Putamen (tissue), 1 donor: ENCODE measurements at regions not wholly inside any gene's neighbourhood (a gene's known extent, or its start where the extent isn't known, plus 50 kb on each side); places are given as distances from the start of the nearest gene placed in this dataset.
"Not testable (repeated sequence)": the region's sequence is repeated elsewhere in the genome, so short reads cannot be mapped to it uniquely, and the experiment has no call there.

Source experiments
- DNase-seq: peaks from one replicate; pipeline ENCODE4 v3.0.0-alpha.2; 2016; ENCODE audit warnings: low spot score

GRCh38 chr20:53743607-53744260 is 150.1 kb upstream of the ZNF217 start:
- DNase-seq = no peak

GRCh38 chr20:53742685-53743081 is 149.0 kb upstream of the ZNF217 start:
- DNase-seq = no peak

GRCh38 chr20:53741726-53742028 is 148.0 kb upstream of the ZNF217 start:
- no peak for DNase-seq

- no peak for DNase-seq
Measured at GRCh38 chr20:53739799-53740785, 146.5 kb upstream of the ZNF217 start.

DNA sequence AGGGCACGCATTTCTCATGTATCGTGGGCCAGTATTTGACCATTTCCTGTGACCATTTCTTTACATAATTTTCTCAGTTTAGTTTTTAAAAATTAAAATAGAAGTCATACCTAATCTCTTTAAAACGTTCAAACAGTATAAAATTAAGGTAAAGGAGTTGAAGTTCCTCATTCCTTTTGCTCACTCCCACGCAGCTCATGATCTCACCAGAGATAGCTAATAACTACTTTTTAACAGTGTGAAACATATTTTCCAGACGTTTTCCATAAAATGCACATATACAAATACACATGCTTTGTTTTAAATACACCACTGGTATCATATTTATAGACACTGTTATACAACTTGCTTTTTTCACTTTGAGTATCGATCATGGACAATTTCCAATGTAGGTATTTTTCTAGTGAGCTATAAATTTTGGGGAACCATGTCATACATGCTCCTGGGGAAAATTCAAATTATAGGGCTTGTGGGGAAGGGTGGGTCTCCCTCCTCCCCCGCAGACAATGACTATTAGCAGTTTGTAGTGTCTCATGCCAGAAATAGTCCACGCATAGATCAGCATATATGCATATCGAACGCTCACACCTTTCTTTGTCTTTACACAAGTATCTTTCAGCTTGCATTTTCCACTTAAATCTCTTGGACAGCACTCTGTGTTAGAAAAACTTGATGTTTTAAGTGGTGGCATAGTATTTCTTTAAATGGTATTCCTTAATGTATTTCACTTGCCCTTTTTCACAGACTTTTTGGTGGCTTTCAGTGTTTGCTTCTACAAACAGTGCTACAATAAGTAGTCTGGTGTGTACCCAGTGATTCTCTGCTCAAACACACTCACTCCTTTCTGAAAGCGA is 145.5 kb upstream of the ZNF217 start:
- no peak for DNase-seq

DNA sequence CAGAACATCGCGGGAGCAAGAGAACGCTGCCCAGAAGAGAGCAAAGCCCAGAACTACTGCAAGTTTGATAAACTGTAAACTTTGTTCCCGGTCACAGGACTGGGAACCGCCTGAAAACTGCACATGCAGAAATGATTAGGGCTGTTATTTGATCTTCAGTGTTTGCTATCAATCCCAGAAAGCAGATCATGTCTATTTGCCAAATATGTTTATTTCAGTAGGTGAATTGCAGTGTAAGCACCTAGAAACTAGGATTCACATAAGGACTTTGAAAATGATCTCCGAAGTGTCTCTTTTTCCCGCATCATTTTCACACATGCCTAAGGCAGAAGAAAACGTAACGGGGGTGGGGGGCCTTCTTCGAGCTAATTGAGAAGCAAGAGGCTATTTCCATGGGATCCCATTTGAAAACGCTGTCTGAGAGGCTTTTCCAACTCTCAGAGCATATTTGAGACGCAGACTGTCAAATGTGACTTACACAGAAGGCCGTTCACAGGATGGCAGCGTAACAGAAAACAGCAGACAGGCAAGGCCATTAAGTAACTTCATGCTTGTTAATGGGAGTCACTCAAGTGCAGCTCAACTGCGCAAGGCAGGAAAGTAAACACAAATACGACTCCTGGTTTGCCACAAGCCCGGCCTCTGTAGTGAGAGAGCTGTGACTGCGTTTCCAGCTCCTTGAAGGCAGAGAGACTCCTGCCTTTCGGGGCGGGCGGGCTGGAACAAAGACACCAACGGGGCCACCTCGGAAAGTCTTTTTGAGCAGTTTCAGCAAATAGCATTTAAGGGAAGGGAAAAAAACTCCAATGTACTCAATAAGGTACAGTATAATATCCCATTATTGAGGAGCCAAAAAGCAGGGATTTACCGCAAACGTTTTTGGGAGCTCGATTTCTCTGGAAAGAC is 144.7 kb upstream of the ZNF217 start:
- DNase-seq = peak; percentile 41

DNA sequence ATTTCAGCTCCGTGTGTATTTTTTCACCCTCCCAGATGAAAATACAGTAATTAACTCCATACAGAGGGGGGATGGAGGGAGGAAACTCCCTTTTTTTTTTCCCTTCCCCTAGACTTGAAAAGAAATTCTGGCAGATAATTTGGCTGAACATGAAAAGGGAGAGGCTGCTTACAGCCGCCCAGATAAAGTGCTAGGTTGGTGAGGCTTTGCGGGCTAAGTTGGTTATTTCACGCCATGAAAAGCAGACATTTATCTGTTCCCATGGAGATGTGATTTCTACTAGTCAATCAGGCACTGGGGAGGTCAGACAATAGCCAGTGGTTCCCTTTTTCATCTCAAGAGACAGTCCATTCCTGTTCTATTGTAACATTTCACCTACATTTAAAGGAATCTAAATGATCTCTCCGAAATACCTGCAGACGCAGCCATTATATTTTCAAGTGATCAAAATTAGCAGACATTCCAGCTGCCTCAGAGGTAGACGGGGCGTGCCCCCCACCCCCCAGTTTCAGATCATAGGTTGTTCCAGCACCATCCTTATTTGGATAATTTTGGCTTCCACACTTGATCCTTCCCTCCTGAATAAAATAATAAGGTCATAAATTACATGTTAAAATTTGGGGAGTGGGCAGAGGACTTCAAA is 143.9 kb upstream of the ZNF217 start:
- no peak for DNase-seq

DNA sequence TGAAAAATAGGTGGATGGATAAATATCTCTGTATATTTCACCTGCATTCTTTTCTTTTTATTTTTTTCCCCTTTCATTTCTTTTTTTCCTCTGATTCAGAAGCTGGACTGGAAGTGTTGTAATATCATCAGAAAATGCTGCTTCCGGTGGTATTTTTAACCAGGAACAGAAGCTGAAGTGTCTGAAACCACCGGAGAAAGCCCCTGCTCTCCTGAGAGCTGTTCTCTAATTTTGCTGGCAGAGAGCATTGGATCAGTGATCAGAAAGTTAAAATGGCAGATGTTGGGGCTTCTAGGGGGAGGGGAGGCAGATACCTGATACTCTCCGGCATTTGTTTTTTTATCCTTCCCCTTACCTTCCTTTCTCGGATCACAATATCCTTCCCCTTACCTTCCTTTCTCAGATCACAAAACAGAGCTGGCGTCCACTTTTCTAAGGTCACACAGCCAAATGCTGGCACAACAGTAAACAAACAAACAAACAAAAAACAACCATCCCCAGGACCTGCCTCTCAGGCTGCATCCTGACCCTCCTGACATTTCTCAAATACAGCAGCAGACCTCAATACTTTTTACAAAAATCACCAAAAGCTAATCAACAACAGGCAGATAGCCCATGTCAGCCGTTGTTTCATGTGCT is 143.2 kb upstream of the ZNF217 start:
- DNase-seq = no peak

DNA sequence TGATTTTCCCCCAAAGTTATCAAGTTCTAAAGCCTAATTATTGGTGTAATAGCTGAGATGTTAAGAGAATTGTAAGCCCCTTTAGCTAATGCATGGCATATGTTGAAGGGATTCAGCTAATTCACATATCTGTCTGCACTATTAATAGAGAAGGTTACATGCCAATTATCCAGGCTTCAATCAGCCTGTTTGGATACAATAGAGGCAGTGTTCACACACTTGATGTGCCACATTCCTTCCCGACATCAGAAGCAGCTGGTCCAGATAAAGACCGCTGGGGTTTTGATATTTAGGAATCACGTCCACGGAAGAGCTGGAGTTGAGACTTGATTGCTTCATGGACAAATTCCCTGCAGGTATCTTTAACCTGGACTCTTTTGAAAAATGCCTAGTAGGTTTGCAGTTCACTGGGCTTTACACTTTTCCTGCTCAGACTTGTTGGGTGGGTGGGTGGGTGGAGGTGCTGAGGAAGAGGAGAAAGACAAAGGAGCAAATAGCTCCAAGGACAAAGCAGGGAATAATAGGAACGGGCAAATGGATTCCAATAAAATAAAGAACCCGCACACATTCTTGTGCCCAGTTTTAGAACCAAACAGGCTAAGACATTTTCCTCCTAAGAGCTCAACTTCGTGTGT is 142.6 kb upstream of the ZNF217 start:
- no peak for DNase-seq

GRCh38 chr20:53735536-53736050 is 142.0 kb upstream of the ZNF217 start:
- no peak for DNase-seq

GRCh38 chr20:53734006-53734688 is 140.5 kb upstream of the ZNF217 start:
- no peak for DNase-seq

GRCh38 chr20:53731595-53731994 is 138.0 kb upstream of the ZNF217 start:
- no peak for DNase-seq

- DNase-seq = no peak
Measured at GRCh38 chr20:53728359-53728758, 134.7 kb upstream of the ZNF217 start.

- not testable (repeated sequence) for DNase-seq
Measured at GRCh38 chr20:53727239-53727638, 133.6 kb upstream of the ZNF217 start.

- no peak for DNase-seq
Measured at GRCh38 chr20:53725575-53725970, 131.9 kb upstream of the ZNF217 start.

DNA sequence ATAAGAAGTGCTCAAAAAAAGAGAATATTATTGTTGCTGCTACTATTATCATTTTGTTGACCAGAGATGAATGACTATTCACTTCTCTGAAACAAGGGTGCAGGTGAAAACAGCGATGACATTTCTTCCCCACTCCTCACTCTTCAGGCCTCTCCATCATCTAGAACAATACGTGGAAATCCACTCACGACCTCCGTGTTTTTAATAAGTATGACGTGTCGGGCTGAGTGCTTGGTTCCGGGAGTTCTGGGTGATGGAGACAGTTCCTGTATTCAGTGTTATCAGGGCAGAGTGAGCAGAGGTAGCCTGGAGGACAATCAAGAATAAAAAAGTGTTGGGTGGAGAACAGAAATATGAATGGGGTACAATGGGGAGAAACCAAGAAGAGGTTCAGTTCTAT is 130.0 kb upstream of the ZNF217 start:
- no peak for DNase-seq

GRCh38 chr20:53723045-53723444 is 129.4 kb upstream of the ZNF217 start:
- no peak for DNase-seq

DNA sequence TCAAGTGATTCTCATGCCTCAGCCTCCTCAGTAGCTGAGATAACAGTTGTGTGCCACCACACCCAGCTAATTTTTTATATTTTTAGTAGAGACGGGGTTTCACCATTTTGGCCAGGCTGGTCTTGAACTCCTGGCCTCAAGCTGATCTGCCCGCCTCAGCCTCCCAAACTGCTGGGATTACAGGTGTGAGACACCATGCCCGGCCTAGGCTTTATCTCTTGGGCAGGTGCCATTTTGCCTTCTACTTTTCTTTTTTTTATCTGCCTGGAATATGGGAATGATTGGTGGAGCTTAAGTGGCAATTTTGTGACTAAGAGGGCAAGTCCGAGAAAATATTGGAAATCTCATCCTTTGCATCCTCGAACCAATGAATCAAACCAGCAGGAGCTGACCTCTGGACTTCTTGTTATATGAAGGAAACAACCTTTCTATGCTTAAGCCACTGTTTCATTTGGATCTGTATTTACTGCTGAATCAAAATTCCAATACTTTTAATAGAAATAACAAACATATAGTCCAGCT is 128.9 kb upstream of the ZNF217 start:
- DNase-seq = no peak

- not testable (repeated sequence) for DNase-seq
Measured at GRCh38 chr20:53721445-53721963, 127.9 kb upstream of the ZNF217 start.
